HG03175 (cell line): ENCODE measurements at regions not wholly inside any gene's neighbourhood (a gene's known extent, or its start where the extent isn't known, plus 50 kb on each side); places are given as distances from the start of the nearest gene placed in this dataset.
"Not testable (repeated sequence)": the region's sequence is repeated elsewhere in the genome, so short reads cannot be mapped to it uniquely, and the experiment has no call there.

Experiments
- ATAC-seq: cut with Tn5 transposase; IDR thresholded peaks from one replicate; pipeline ENCODE4 v1.9.1; 2021; ENCODE audit warnings: mild to moderate bottlenecking, moderate library complexity; ENCODE audit not compliant: unreplicated experiment

- ATAC-seq = no peak
These were observed 108.4 kb upstream of the ATXN3L start for GRCh38 chrX:13428053-13428786.

GRCh38 chrX:13427441-13428052, 107.7 kb upstream of the ATXN3L start:
- no peak for ATAC-seq

- no peak for ATAC-seq
These were observed 100.8 kb upstream of the ATXN3L start for GRCh38 chrX:13420545-13421183.

- ATAC-seq = no peak
These were observed 100.1 kb upstream of the ATXN3L start for GRCh38 chrX:13419918-13420317.

- ATAC-seq = no peak
These were observed 99.4 kb upstream of the ATXN3L start for GRCh38 chrX:13419276-13419675.

- ATAC-seq = no peak
These were observed 98.6 kb upstream of the ATXN3L start for GRCh38 chrX:13418126-13419097.

GRCh38 chrX:13415509-13415908, 95.7 kb upstream of the ATXN3L start:
- no peak for ATAC-seq

GRCh38 chrX:13414006-13414647, 94.3 kb upstream of the ATXN3L start:
- ATAC-seq = no peak

- ATAC-seq = no peak
These were observed 92.4 kb upstream of the ATXN3L start for GRCh38 chrX:13412208-13412600.

- ATAC-seq = no peak
These were observed 91.8 kb upstream of the ATXN3L start for GRCh38 chrX:13411496-13412207.

GRCh38 chrX:13408599-13408998, 88.7 kb upstream of the ATXN3L start:
- ATAC-seq = not testable (repeated sequence)

GRCh38 chrX:13404777-13405176, 84.9 kb upstream of the ATXN3L start:
- not testable (repeated sequence) for ATAC-seq

GRCh38 chrX:13404364-13404763, 84.5 kb upstream of the ATXN3L start:
- no peak for ATAC-seq

- ATAC-seq = no peak
These were observed 81.9 kb upstream of the ATXN3L start for GRCh38 chrX:13401724-13402123.

GRCh38 chrX:13398839-13399238, 79.0 kb upstream of the ATXN3L start:
- ATAC-seq = no peak

GRCh38 chrX:13397878-13398818, 78.3 kb upstream of the ATXN3L start:
- ATAC-seq = no peak

- no peak for ATAC-seq
These were observed 77.1 kb upstream of the ATXN3L start for GRCh38 chrX:13396924-13397323.

- ATAC-seq = no peak
These were observed 69.6 kb upstream of the ATXN3L start for GRCh38 chrX:13389501-13389900.
